ENCODE measurements at regions not wholly inside any gene's neighbourhood (a gene's known extent, or its start where the extent isn't known, plus 50 kb on each side); places are given as distances from the start of the nearest gene placed in this dataset.

DNA sequence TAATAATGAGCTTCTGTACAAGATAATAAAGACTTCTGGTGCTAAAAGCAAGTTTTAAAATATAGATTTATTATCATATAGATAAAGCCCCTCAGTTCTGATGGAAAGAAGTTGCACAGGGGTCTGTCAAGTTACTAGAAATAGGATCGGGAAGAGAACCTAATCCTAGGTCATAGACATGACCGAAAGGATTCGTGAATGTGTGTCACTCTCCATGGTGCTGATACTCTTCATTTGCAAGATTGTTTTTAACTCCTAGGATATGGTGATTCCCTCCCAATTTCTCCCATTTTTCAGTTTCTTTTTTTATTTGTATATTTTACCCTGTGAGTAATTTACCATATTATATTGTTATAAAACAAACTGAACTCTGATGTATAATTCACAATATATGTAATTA is 58.9 kb upstream of the CTNNA2 start:
- DNase-seq (ENCODE audit: extremely low read depth in 1 of 2, low read depth in 1 of 2) = no peak

DNA sequence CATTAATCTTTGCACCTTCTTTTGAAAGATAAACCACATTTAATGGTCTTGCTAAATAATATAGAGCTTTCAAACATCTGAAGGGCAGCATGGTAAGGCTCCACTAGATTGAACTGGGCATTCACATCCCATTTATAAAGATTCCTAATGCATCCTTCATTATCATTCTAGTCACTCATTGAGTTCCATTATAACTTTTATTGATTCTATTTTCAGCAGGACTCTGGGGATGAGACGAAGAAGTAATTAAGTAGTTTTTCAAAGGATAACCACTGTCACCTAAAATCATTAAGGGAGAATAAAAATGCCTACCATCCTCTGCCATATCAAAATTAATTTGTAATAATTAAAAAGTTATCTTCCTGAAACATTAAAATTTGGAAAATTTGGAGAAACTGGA is 60.2 kb upstream of the CTNNA2 start:
- no peak for DNase-seq (ENCODE audit: extremely low read depth in 1 of 2, low read depth in 1 of 2)

DNA sequence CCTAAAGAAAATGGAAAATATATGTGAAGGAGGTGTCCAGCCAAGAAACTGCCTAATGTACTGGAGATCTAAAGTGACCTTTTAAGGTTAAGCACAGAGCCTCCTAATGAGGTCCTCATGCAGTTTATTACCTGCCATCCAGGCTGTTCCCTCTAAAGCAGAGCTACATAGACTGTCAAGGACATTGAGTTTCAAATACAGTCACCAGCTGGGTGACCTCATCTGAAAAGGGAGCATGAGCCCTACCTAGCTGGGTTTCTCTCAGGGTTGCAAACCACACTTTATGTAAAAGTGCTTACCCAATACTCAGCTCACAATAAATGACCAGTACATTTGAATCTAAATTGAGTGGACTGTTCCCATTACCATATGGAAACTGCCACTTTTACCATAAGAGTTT is 65.4 kb upstream of the CTNNA2 start:
- DNase-seq (ENCODE audit: extremely low read depth in 1 of 2, low read depth in 1 of 2) = no peak

DNA sequence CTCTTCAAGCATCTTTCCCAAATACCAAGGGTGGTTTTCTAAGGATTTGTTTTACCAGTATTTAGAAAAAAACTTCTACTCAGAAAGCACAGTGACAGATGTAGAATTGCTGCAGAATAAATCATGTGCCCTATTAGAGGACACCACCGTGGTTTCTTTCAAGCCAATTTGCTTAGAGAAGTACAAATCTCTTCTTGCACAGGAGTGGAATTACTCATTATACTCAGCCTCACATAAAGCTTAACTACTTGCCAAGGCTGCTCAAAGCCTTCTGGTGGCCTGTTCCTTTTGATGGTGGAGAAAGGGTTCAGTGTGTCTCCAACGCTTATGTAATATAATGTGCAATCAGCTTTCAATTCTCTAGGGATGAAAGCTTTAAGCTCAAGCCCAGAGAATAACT is 66.5 kb upstream of the CTNNA2 start:
- no peak for DNase-seq (ENCODE audit: extremely low read depth in 1 of 2, low read depth in 1 of 2)

DNA sequence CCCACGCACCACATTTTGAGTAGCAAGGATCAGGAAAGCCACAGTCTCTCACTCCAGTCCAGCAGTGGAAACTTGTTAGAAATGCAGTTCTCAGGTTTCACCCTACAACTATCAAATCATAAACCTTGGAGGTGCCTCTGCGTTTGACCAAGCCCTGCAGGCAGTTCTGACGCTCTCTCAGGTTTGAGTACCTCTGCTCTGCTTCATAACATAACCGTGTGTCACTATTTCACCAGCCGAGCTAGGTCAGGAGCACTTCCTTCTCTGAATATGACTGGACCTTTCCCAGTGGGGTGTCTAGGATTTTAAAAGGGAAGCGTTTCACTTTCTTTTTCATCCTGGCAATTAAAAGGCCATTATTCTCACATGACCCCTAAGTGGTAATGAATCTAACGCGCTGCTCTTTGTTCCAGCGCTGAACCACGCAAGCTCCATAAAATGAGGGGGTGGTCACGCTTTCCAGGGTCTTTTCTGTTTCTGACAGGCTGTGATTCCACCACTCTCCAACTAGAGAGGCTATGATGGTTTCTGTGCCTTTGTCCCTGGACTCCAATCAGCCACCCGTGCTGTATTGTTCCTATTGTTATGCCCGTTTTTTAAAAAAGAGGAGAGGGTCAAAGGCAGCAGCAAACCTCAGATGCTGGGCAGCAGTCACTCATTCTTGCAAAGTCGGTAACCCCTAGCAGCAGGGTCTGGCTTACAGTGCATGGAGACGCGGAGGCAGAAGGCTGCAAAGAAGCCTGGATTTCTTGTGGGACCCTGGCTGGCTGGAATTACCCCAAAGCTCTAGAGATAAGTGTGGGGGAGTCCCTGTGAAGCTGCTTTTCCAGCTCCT is 75.2 kb upstream of the CTNNA2 start:
- no peak for DNase-seq (ENCODE audit: extremely low read depth in 1 of 2, low read depth in 1 of 2)

DNA sequence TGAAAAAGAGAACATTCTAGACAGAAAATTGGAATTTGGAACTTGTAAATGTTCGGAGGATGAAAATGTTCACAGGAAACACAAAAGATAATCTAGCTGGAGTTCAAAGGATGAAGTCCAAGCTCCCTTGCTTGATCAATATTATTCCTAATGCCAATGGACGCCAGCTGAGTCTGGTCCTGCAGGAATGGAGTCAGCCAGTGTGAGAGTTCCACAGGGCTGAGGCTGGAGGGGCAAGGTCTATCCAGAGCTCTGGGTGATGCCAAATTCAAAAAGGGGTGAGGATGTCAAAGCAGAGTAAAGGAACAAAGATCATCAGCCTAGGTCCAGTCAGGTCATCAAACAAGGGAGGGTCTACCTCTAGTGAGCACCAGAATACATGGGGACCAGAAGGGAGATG is 78.5 kb upstream of the CTNNA2 start:
- DNase-seq (ENCODE audit: extremely low read depth in 1 of 2, low read depth in 1 of 2) = no peak

DNA sequence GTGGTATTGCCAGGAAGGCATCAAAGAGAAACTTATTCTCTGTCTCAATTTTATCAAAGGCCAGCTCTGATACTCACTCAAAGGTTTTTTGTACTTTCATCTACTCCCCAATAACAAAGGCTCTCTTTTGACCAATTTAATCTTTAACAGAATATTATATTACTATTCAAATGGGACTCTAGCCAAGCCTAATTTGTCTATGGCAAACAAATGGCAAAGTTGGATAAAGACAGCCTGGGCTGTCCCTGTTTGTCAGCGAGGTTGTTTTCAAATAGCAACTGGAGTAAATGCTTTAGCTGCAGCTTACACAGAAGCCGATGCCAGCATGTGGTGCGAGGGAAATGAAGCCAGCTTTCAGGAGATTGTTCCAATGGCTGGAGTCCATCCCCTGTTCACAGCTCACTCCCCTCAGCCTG is 80.1 kb upstream of the CTNNA2 start:
- no peak for DNase-seq (ENCODE audit: extremely low read depth in 1 of 2, low read depth in 1 of 2)

DNA sequence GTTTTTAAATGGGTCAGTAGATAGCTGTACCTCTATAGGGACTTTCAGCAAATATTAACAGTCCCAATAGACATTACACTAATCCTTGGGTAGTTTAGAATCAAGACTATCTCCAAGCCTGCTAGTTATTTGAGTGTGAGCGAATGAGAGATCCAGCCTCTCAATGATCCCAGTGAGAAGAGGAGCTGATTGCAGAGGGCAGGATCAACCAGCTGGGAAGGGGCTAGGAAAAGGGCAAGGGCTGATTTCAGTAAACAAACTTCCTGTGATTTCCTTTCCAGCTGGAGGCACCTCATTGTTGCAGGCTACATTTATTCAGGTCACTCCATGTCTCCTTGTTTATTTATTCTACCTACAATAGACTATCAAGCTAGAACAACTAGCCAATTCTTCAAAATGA is 84.1 kb upstream of the CTNNA2 start:
- no peak for DNase-seq (ENCODE audit: extremely low read depth in 1 of 2, low read depth in 1 of 2)

DNA sequence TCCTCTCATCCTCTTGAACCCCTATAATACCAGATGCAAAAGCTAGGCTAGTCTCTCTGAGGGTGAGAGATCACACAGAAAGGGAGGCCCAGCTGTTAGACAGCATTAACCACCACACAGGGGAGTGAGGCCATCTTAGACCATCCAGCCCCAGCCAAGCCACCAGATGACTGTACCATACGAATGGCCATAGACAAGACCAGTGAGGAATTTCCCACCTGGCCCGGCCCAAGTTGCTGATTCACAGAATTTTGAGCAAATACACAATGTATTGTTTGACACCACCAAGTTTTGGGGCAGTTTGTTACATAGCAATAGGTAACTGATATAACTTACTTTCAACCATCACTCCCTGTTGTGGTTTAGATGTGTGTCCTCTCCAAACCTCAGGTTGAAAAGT is 98.2 kb upstream of the CTNNA2 start:
- DNase-seq (ENCODE audit: extremely low read depth in 1 of 2, low read depth in 1 of 2) = no peak

DNA sequence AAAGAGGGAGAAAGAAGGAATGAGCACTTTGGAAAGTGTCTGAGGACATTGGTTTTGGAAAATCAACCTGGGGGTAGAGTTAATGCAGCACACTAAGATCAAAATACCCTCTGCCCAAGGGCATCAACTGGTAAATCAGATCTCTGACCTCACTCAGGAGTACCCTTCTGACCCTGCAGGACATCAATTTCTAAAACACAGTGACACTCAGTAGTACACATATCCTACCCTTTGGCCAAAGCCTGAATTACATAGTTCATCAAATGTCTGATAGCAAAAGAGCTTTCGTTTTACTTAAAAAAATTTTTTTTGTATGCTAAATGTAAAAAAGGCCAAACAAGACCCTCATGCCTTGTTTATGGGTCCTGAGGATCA is 118.4 kb upstream of the CTNNA2 start:
- DNase-seq (ENCODE audit: extremely low read depth in 1 of 2, low read depth in 1 of 2) = no peak

DNA sequence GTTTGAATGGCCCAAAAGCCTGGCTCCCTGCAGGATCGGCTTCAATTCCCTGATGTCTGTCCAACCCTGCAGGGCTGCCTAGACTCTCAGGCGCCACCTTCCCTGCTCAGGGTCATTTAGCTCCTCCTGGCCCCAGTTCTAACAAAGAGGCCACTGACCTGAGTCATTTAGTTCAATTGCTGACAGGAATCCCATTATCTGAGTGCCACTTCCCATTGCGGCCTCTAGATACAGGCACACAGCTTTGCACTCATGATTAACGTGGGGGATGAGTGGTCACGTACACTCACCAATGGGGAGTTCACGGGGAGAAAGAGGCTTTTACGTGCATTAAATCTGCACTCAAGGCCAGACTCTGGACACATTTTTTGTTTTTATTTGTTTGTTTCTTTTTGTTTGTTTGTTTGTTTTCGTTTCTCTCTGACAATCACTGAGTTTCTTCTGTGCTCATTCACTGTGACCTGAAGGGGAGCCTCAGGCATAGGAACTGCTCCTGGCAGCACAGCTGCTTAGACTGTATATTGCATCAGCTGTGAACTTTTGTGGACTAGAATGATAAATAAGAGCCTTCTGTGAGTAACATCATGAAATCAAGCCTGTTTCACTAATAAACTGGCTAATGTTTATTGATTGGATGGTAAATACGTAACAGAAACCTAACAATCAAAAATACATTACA is 118.9 kb upstream of the CTNNA2 start:
- DNase-seq (ENCODE audit: extremely low read depth in 1 of 2, low read depth in 1 of 2) = no peak

DNA sequence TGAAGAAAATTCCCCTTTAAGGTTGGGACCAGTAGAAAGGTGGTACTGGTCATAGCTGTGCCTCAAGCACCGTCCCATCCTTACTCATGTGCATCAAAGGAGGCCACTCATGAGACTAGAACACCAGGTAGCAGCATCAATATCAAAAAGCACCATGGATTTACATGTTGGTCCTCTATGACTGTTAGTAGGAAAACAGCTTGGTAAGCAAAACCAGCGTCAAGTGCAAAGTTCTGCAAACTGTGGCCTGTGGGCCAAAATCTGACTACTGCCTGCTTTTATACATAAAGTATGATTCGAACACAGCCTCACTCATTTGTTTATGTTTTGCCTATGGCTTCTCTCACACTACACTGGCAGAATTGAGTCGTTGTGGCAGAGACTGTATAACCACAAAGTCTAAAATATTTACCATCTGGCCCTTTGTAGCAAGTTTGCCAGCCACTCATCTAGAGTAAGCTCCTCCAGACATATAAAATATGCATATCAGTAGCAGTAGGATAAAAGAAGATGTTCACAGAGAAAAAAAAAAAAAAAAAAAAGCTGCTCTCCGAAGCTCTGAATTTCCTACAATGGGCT is 119.7 kb upstream of the CTNNA2 start:
- DNase-seq (ENCODE audit: extremely low read depth in 1 of 2, low read depth in 1 of 2) = no peak

DNA sequence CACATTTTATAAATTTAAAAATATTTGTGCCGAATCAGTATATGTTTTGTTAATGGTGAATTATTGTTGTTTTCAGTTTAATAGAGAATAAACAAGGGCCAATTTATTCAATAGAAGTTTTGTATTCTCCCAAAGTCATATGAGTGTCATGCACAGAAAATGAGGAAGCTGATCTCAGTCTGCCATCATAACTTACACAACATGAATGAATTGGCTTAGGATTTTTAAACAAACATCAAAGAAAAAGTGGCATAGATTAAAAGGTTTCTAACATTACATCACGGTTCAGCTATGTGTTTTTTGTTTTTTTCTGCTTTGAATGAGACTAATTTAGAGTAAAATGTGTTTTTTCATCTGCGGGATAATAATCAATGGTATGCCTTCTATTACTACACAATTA is 123.4 kb upstream of the CTNNA2 start:
- no peak for DNase-seq (ENCODE audit: extremely low read depth in 1 of 2, low read depth in 1 of 2)

DNA sequence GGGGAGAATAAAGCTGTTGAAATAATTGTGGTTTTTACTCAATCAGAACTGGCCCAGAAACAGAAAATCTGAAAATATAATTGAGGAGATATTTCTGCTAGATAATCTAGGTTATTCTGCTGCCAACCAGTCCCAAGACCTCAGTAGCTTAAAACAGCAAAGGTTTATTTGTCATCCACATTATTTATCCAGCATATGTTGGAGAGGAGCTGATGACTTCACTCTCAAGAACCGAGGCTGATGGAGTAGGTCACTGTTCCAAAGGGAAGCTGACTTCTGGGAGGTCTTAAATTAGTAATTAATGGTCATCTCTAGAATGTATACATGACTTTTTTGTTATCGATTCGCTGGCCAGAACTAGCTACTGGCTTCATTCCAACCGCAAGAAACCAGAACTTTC is 124.8 kb upstream of the CTNNA2 start:
- no peak for DNase-seq (ENCODE audit: extremely low read depth in 1 of 2, low read depth in 1 of 2)

DNA sequence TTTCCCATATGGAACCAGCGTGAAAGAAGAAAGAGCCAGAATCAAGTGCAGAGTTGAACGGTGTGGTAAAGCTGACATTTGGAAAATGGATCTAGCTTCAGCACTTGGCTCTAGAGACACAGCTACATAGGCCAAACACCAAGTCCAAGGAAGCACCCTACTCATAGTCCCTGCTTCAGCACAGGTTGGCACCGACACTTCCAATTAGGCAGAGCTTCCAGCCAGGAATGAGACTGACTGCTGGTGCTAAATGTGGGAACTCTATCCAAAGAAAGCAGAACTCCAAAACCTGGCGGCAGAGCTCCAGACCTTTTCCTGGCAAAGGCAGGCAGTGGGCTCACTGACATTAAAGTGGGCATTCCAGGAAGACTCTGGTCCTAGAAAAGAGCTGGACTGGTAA is 125.4 kb upstream of the CTNNA2 start:
- no peak for DNase-seq (ENCODE audit: extremely low read depth in 1 of 2, low read depth in 1 of 2)

DNA sequence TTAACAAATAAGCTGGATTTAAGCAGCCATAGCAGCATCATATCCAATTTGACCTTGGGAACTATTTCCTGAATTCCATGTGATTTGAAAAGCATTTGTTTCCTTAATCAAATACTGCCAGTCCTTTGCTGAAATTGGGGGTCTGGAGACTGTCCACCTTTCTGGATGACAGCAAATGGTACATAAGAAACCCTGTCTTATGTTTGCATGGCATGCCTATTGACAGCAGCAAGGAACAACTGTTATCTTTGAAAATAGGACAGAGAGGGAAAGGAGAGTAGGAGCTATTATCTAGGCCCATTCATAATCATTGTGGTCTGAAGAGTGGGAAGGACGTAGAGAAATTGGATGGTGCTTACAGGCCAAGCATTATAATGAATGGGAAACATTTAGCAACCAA is 129.2 kb upstream of the CTNNA2 start:
- no peak for DNase-seq (ENCODE audit: extremely low read depth in 1 of 2, low read depth in 1 of 2)

DNA sequence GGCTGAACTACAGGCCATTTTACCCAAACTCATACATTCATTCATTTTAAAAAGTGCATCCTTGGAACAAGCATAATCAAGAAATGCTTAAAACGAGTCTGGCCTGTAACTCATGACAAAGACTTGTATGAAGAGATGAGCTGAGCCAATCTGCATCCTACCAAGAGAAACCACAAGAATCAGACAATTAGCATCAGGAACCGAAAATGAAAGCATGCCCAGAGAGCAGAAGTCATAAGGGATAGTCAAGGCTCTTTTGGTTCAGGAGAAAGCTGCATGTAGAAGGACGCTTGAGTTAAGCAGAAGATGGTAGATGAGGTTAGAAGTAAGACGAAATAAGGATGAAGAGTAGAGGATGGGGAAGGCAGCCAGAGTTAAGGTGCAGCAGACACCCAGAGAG is 137.0 kb upstream of the CTNNA2 start:
- DNase-seq (ENCODE audit: extremely low read depth in 1 of 2, low read depth in 1 of 2) = no peak

DNA sequence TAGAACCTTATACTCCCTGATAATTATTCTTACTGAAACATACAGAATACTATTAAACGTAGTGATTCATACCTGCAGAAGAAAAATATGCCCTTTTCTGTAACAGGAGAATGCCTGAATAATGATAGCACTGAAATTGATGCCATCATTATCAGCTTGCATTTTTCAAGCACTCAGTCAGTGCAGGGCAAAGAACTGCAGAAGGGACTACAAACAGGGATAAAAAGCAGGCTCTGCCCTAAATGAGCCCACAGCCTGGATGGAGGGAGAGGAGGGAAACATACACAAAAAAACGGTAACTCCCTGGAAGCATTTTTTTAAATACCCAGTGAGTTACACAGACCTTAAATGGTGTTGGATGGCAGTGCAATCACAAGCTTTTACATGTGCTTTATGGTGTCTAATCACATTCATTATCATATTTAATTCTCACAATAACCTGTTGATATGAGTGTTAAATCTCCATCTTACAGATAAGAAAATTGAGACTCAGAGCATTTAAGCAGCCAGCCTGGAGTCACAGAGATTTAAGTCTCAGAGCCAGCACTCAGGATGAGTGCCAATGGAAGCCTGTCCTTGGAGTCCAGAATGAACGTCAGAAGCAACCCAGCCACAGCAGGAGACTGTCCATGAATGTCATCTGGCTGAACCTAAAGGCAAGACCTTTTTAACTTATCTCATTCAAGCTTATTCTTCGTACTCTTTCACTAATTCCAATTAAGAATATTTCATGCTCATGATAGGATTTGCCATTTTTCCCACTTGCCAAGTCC is 139.3 kb upstream of the CTNNA2 start:
- no peak for DNase-seq (ENCODE audit: extremely low read depth in 1 of 2, low read depth in 1 of 2)

DNA sequence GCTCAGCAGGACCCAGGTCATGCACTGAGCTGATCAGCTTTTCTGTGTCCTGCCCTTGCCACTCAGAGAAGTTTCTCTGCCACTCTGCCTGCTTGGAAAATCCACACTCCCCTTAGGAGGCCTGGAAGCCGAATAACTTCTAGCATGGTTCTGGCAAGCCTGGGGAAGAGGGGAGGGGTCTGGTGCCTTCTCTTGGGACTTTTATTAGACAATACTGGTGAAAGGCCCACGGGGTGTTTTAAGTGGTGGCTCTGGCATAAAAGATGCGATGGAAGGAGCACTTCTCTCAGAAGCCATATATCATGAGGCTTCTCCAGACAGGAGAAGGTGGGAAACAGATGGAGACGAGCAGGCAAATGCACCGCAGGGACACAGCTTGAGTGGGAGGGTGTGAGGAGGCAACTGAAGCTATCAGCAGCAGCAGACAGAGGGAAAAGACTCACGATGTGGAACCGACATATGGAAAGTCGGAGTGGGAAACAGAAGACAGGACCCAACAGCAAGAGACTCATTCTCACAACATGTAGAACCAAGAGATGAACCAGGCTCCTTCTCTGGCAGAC is 141.8 kb upstream of the CTNNA2 start:
- no peak for DNase-seq (ENCODE audit: extremely low read depth in 1 of 2, low read depth in 1 of 2)

DNA sequence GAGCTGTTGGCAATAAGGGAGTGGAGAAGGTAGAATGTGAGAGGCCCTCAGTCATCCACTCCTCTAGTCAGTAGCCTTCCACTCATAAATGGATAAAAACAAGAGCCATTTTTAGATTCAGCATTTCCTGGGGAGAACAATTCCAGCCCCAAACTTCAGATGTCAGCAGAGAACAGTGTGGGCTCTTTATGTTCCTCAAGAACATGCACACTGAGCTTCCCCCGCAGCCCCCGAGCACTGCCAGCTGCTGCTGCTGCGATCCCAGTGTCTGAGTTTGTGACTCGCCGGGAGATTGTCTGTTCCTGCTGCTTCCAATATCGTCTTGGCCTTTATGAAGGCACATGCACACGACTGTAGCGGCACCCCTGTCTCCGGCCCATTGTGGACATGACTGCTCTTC is 143.7 kb upstream of the CTNNA2 start:
- DNase-seq (ENCODE audit: extremely low read depth in 1 of 2, low read depth in 1 of 2) = no peak

DNA sequence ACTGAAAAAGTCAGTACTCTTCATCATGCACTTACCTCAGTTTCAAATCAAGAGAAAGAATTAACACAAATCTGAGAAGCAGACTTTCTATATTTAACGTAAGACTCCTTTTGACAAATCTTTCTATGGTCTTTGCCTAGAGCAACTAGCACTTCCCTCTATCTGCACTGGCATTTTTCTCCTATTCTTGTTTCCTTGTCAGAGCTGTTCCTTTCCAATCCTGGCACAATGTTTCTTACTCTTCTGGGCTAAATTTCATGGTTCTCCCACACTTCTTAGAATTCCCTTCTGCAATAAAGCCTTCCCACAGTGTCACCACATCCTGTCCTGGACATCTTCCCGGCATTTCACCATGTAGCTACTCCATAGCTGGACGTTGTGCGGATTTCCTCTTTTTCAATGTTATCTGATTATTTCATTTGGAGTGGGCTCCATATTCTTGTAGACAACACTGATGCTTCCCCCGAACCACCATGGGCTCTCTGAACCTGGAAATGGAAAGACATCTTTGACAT is 144.7 kb upstream of the CTNNA2 start:
- DNase-seq (ENCODE audit: extremely low read depth in 1 of 2, low read depth in 1 of 2) = no peak

Measured in stimulated activated CD8-positive, alpha-beta memory T cell treated with anti-CD3 and anti-CD28 coated beads, Interleukin-7, amount 100 ng/mL, for 48 hours (primary cell).